IMR-90 (cell line): ENCODE measurements at regions not wholly inside any gene's neighbourhood (a gene's known extent, or its start where the extent isn't known, plus 50 kb on each side); places are given as distances from the start of the nearest gene placed in this dataset.

ENCODE experiments used
- ATAC-seq: fragments of 200-7000 bp; cut with Tn5 transposase; 2 replicates; pipeline ENCODE4 v1.9.1; 2020; ENCODE audit warnings: low read depth, mild to moderate bottlenecking, moderate library complexity
- BruUV-seq: library from RNA; stranded (reverse); fragments of 400-500 nt; replicated peaks from 2 replicates; lab custom pipeline; 2021; lab: Mats Ljungman, UMichigan
- CTCF ChIA-PET: fragments of 300-600 bp; formaldehyde crosslinking; extraction: SDS; loops from one replicate; lab custom pipeline; 2021; ENCODE audit warnings: antibody characterized with exemption; lab: Yijun Ruan, JAX
- POLR2A ChIA-PET: fragments of 300-600 bp; sonication (Branson Sonifier 250); formaldehyde crosslinking; loops from one replicate; lab custom pipeline; 2022; ENCODE audit warnings: antibody characterized with exemption; ENCODE audit not compliant: unreplicated experiment; lab: Charles Lee
- DNase-seq: peaks from one replicate; pipeline ENCODE4 v3.0.0; 2013
- H2AFZ ChIP-seq: replicated peaks from 2 replicates; pipeline ENCODE3; 2013; ENCODE audit warnings: low read length, mild to moderate bottlenecking; ENCODE audit not compliant: poor library complexity
- H2AK5ac ChIP-seq: 2 replicates; pipeline ENCODE4 v1.6.1; 2013; ENCODE audit warnings: low read depth, low read length, inconsistent platforms
- H2AK9ac ChIP-seq: replicated peaks from 2 replicates; pipeline ENCODE3; 2013; ENCODE audit warnings: mild to moderate bottlenecking, low read depth, low read length, moderate library complexity; ENCODE audit not compliant: poor library complexity
- H2BK120ac ChIP-seq: 2 replicates; pipeline ENCODE4 v1.6.1; 2013; ENCODE audit warnings: low read depth, low read length, inconsistent platforms
- H2BK15ac ChIP-seq: 3 replicates; pipeline ENCODE4 v1.6.1; 2013; ENCODE audit warnings: low read depth, low read length, inconsistent platforms
- H2BK20ac ChIP-seq: 2 replicates; pipeline ENCODE4 v1.6.1; 2013; ENCODE audit warnings: low read depth, mild to moderate bottlenecking, inconsistent platforms, low read length, moderate library complexity
- H2BK5ac ChIP-seq: 2 replicates; pipeline ENCODE4 v1.6.1; 2013; ENCODE audit warnings: mild to moderate bottlenecking, low read depth, low read length, inconsistent platforms; ENCODE audit not compliant: poor library complexity, severe bottlenecking
- H3K14ac ChIP-seq: replicated peaks from 2 replicates; pipeline ENCODE4 v1.6.1; 2013; ENCODE audit warnings: low read depth, low read length, inconsistent platforms
- H3K18ac ChIP-seq: 2 replicates; pipeline ENCODE4 v1.6.1; 2013; ENCODE audit warnings: low read depth, low read length, control low read depth
- H3K23ac ChIP-seq: 2 replicates; pipeline ENCODE4 v1.6.1; 2013; ENCODE audit warnings: low read depth, low read length, inconsistent platforms
- H3K27ac ChIP-seq: 2 replicates; pipeline ENCODE4 v1.5.1; 2013; ENCODE audit warnings: mild to moderate bottlenecking, control low read depth, low read length; ENCODE audit not compliant: insufficient read depth
- H3K27me3 ChIP-seq: 2 replicates; pipeline ENCODE4 v1.6.1; 2013; ENCODE audit warnings: low read length; ENCODE audit not compliant: control insufficient read depth, insufficient read depth
- H3K36me3 ChIP-seq: 2 replicates; pipeline ENCODE4 v1.6.1; 2013; ENCODE audit warnings: low read length, mixed read lengths; ENCODE audit not compliant: control insufficient read depth, insufficient read depth
- H3K4ac ChIP-seq: 2 replicates; pipeline ENCODE4 v1.6.1; 2013; ENCODE audit warnings: low read depth, low read length, inconsistent platforms
- H3K4me1 ChIP-seq: 2 replicates; pipeline ENCODE4 v1.6.1; 2013; ENCODE audit warnings: low read length, mixed read lengths; ENCODE audit not compliant: control insufficient read depth, insufficient read depth
- H3K4me2 ChIP-seq: 2 replicates; pipeline ENCODE4 v1.6.1; 2013; ENCODE audit warnings: low read depth, mild to moderate bottlenecking, control low read depth, low read length, moderate library complexity
- H3K4me3 ChIP-seq: 2 replicates; pipeline ENCODE4 v1.5.1; 2013; ENCODE audit warnings: low read depth, mild to moderate bottlenecking, control low read depth, low read length, moderate library complexity; ENCODE audit not compliant: insufficient read depth
- H3K56ac ChIP-seq: 2 replicates; pipeline ENCODE4 v1.6.1; 2013; ENCODE audit warnings: low read length, inconsistent platforms; ENCODE audit not compliant: insufficient read depth; ENCODE audit errors: extremely low read depth
- H3K79me1 ChIP-seq, 2 experiments: 2 replicates each; pipeline ENCODE4 v1.6.1; 2013; ENCODE audit warnings: low read length in 2 of 2, inconsistent platforms in 1 of 2, low read depth in 1 of 2
- H3K9ac ChIP-seq: 2 replicates; pipeline ENCODE4 v1.6.1; 2013; ENCODE audit warnings: low read depth, low read length, control low read depth
- H3K9me1 ChIP-seq: 2 replicates; pipeline ENCODE4 v1.6.1; 2013; ENCODE audit warnings: low read length, inconsistent platforms; ENCODE audit not compliant: insufficient read depth
- H3K9me3 ChIP-seq: 2 replicates; pipeline ENCODE4 v1.6.1; 2013; ENCODE audit warnings: low read length; ENCODE audit not compliant: control insufficient read depth, insufficient read depth
- H4K20me1 ChIP-seq: 2 replicates; pipeline ENCODE4 v1.6.1; 2013; ENCODE audit warnings: low read length, inconsistent platforms; ENCODE audit not compliant: insufficient read depth
- H4K5ac ChIP-seq: 2 replicates; pipeline ENCODE4 v1.6.1; 2013; ENCODE audit warnings: mild to moderate bottlenecking, low read depth, low read length, control low read depth
- H4K8ac ChIP-seq, 2 experiments: 2 replicates each; pipeline ENCODE4 v1.6.1; 2013; ENCODE audit warnings: low read depth in 2 of 2, low read length in 2 of 2, control low read depth in 1 of 2, inconsistent platforms in 1 of 2
- H4K91ac ChIP-seq: 2 replicates; pipeline ENCODE4 v1.6.1; 2013; ENCODE audit warnings: low read depth, low read length, inconsistent platforms; ENCODE audit not compliant: insufficient read depth
- BHLHE40 ChIP-seq: fragments of 150-350 bp; IDR thresholded peaks from 2 replicates; pipeline ENCODE4 v1.6.1; 2016; ENCODE audit warnings: mild to moderate bottlenecking, low read depth, low read length
- CEBPB ChIP-seq: IDR thresholded peaks from 2 replicates; pipeline ENCODE4 v1.6.1; 2012; ENCODE audit warnings: low read depth, low read length, improper control_type of control experiment
- CHD1 ChIP-seq: IDR thresholded peaks from 2 replicates; pipeline ENCODE4 v1.6.1; 2012; ENCODE audit warnings: low read depth, low read length, improper control_type of control experiment
- FOS ChIP-seq: fragments of 150-350 bp; IDR thresholded peaks from 2 replicates; pipeline ENCODE4 v1.6.1; 2016; ENCODE audit warnings: low read depth, low read length
- MAFK ChIP-seq: IDR thresholded peaks from 2 replicates; pipeline ENCODE4 v1.6.1; 2012; ENCODE audit warnings: low read depth, low read length, improper control_type of control experiment
- MAZ ChIP-seq: IDR thresholded peaks from 2 replicates; pipeline ENCODE4 v1.6.1; 2012; ENCODE audit warnings: low read depth, mild to moderate bottlenecking, low read length, improper control_type of control experiment, moderate library complexity, borderline replicate concordance
- MXI1 ChIP-seq: IDR thresholded peaks from 2 replicates; pipeline ENCODE4 v1.6.1; 2012; ENCODE audit warnings: low read depth, mild to moderate bottlenecking, low read length, moderate library complexity, borderline replicate concordance
- NFE2L2 ChIP-seq: fragments of 150-350 bp; IDR thresholded peaks from 2 replicates; pipeline ENCODE4 v1.6.1; 2016; ENCODE audit warnings: low read depth, mild to moderate bottlenecking, low read length
- POLR2A ChIP-seq: IDR thresholded peaks from 2 replicates; pipeline ENCODE4 v1.6.1; 2012; ENCODE audit warnings: mild to moderate bottlenecking, low read depth, low read length
- RAD21 ChIP-seq: IDR thresholded peaks from 2 replicates; pipeline ENCODE4 v1.6.1; 2012; ENCODE audit warnings: low read length, improper control_type of control experiment
- RCOR1 ChIP-seq: IDR thresholded peaks from 2 replicates; pipeline ENCODE4 v1.6.1; 2012; ENCODE audit warnings: mild to moderate bottlenecking, low read length, improper control_type of control experiment; ENCODE audit not compliant: insufficient replicate concordance
- RFX5 ChIP-seq: IDR thresholded peaks from 2 replicates; pipeline ENCODE4 v1.8.0; 2012; ENCODE audit warnings: low read depth, mild to moderate bottlenecking, low read length, moderate library complexity
- SMC3 ChIP-seq: fragments of 150-350 bp; IDR thresholded peaks from 2 replicates; pipeline ENCODE4 v1.6.1; 2016; ENCODE audit warnings: low read depth, mild to moderate bottlenecking, antibody characterized with exemption, low read length, moderate library complexity
- WGBS, 2 experiments: methylation state at CpG; one replicate each; pipeline versions ENCODE4 v1.1.5 to v1.1.7; 2013; ENCODE audit warnings: missing lambda C conversion rate in 2 of 2; ENCODE audit not compliant: insufficient read length in 1 of 2; ENCODE audit errors: extremely low coverage in 2 of 2; 5-methylcytosine and 5-hydroxymethylcytosine counted together
- dilution Hi-C: fragments of 300-500 bp; cut with HindIII; formaldehyde crosslinking; loops from one replicate; pipeline ENCODE4 v1.14.3; 2018; ENCODE audit warnings: low sequenced_read_pairs; ENCODE audit not compliant: unreplicated experiment
- in situ Hi-C: fragments of 300-500 bp; cut with MboI; formaldehyde crosslinking; loops from 3 replicates; pipeline ENCODE4 v1.14.3; 2019; ENCODE audit warnings: low sequenced_read_pairs, inconsistent platforms, mixed read lengths
- intact Hi-C: fragments of 100-400 bp; cut with micrococcal nuclease; formaldehyde crosslinking; loops from 2 replicates; pipeline ENCODE4 v1.10.0; 2022
- TF ChIP-seq, protein P1 (sequence below): fragments of 150-350 bp; IDR thresholded peaks from 2 replicates; pipeline ENCODE4 v1.6.1; 2017; ENCODE audit warnings: mild to moderate bottlenecking, antibody characterized with exemption, low read length, low read depth
- TF ChIP-seq, protein P2 (sequence below): conservative IDR thresholded peaks from 2 replicates; pipeline ENCODE4 v1.5.1; 2012; ENCODE audit warnings: mild to moderate bottlenecking, low read depth, low read length, improper control_type of control experiment
- TF ChIP-seq, protein P3 (sequence below): fragments of 150-350 bp; IDR thresholded peaks from 2 replicates; pipeline ENCODE4 v1.6.1; 2016; ENCODE audit warnings: low read depth, mild to moderate bottlenecking, low read length, moderate library complexity, borderline replicate concordance

DNA sequence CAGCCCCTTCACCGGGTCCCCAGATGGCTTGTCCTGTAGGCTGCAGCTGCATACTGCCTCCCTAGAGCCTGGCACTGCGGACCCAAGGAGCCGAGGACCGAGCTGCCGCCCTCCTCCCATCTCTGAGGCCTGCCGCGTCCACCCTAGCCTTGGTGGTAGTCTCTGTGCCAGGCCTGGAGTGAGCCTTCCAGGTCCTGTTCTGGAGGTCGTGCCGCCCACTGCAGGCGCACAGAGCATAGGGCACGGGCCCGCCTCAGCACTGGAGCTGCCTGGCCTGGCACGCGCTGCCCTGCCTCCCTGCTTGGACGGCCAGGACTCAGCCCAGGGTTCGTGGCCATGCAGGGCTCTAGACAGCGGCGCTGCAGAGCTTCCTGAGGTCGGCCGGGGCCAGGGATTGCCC lies 239.5 kb downstream of the DCDC2C start:
- Histone ChIP-seq H3K36me3 (no peaks in the 10 kb centered on the region), H2BK5ac (no peak overlapping the region), H2BK20ac (no peak overlapping the region), H4K20me1 (no peaks in the 10 kb centered on the region), H3K27me3 (no peaks in the 10 kb centered on the region), H4K91ac (no peak overlapping the region), H3K14ac (no peak overlapping the region), H2AK9ac (no peak overlapping the region), H2BK15ac (no peak overlapping the region), H3K9me3 (peaks cover 17% of the 10 kb centered on the region), H3K18ac (no peak overlapping the region), H3K9ac (no peak overlapping the region), H3K23ac (no peak overlapping the region), H3K4ac (no peak overlapping the region), H2BK120ac (no peak overlapping the region), H4K5ac (no peak overlapping the region), H3K4me1 (no peaks in the 10 kb centered on the region), H4K8ac (no peak overlapping the region), H3K9me1 (no peaks in the 10 kb centered on the region), H2AK5ac (no peak overlapping the region), H3K79me1 (no peaks in the 10 kb centered on the region), H3K56ac (no peak overlapping the region), H3K27ac (no peak overlapping the region), H3K4me3 (no peak overlapping the region), H2AFZ (no peak overlapping the region), H3K4me2 (no peak overlapping the region)
- in situ Hi-C loops = no loop called here
- BruUV-seq = no TSS peak
- dilution Hi-C loops = no loop called here
- ATAC-seq (no peak), DNase-seq (no peak)
- TF ChIP-seq NFE2L2 (no peak), RCOR1 (no peak), MAZ (no peak), MAFK (no peak), POLR2A (no peak), BHLHE40 (no peak), CEBPB (no peak), FOS (no peak), RFX5 (no peak), CHD1 (no peak), RAD21 (no peak), SMC3 (no peak), MXI1 (no peak)
- TF ChIP-seq, protein P1, sequence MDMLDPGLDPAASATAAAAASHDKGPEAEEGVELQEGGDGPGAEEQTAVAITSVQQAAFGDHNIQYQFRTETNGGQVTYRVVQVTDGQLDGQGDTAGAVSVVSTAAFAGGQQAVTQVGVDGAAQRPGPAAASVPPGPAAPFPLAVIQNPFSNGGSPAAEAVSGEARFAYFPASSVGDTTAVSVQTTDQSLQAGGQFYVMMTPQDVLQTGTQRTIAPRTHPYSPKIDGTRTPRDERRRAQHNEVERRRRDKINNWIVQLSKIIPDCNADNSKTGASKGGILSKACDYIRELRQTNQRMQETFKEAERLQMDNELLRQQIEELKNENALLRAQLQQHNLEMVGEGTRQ = no peak
- TF ChIP-seq, protein P2, sequence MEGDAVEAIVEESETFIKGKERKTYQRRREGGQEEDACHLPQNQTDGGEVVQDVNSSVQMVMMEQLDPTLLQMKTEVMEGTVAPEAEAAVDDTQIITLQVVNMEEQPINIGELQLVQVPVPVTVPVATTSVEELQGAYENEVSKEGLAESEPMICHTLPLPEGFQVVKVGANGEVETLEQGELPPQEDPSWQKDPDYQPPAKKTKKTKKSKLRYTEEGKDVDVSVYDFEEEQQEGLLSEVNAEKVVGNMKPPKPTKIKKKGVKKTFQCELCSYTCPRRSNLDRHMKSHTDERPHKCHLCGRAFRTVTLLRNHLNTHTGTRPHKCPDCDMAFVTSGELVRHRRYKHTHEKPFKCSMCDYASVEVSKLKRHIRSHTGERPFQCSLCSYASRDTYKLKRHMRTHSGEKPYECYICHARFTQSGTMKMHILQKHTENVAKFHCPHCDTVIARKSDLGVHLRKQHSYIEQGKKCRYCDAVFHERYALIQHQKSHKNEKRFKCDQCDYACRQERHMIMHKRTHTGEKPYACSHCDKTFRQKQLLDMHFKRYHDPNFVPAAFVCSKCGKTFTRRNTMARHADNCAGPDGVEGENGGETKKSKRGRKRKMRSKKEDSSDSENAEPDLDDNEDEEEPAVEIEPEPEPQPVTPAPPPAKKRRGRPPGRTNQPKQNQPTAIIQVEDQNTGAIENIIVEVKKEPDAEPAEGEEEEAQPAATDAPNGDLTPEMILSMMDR = no peak
- TF ChIP-seq, protein P3, sequence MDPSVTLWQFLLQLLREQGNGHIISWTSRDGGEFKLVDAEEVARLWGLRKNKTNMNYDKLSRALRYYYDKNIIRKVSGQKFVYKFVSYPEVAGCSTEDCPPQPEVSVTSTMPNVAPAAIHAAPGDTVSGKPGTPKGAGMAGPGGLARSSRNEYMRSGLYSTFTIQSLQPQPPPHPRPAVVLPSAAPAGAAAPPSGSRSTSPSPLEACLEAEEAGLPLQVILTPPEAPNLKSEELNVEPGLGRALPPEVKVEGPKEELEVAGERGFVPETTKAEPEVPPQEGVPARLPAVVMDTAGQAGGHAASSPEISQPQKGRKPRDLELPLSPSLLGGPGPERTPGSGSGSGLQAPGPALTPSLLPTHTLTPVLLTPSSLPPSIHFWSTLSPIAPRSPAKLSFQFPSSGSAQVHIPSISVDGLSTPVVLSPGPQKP = no peak
- WGBS, 2 experiments = 81% methylated on average over 15 of the region's 20 CpGs; no CpG with 5 or more reads in 1 of the 2 experiments
- ChIA-PET CTCF (no interaction called here), POLR2A (no interaction called here)
- intact Hi-C loops = no loop called here
